Keratinocyte (primary cell): ENCODE measurements at regions not wholly inside any gene's neighbourhood (a gene's known extent, or its start where the extent isn't known, plus 50 kb on each side); places are given as distances from the start of the nearest gene placed in this dataset.

Experiments
- EZH2 ChIP-seq: IDR thresholded peaks from one replicate; pipeline ENCODE4 v1.6.1; 2012; ENCODE audit warnings: inconsistent platforms, mild to moderate bottlenecking, low read length, moderate library complexity
- TF ChIP-seq, protein P1 (sequence below), 3 experiments: IDR thresholded peaks in 1 of 3; conservative IDR thresholded peaks in 1 of 3; optimal IDR thresholded peaks in 1 of 3; 2 replicates in 2 of 3; 3 replicates in 1 of 3; pipeline versions ENCODE3 to v1.5.1; 2011; ENCODE audit warnings: low read length in 3 of 3, mild to moderate bottlenecking in 3 of 3, moderate library complexity in 2 of 3, control low read depth in 1 of 3, inconsistent platforms in 1 of 3; ENCODE audit not compliant: insufficient read depth in 2 of 3; ENCODE audit errors: extremely low read depth in 1 of 3

DNA sequence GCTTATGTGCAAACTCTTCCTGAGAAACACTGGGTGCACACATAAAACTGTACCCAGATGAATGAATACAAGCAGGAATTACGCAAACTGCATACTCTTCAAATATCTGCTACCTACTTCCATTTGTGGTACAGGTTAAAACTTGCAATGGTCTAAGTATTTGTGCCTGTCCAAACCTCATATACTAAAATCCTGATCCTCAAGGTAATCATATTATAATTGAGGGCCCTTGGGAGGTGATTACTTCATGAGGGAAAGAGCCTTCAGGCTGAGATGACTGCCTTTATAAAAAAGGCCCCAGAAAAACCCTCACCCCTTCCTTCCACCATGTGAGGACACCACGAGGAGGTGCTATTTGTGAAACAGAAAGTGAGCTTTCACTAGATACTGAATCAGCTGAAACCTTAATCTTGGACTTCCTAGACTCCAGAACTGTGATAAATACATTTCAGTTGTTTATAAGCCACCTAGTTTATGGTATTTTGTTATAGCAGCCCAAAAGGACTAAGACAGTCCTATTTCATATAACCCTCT lies 1977.2 kb downstream of the PCDH7 start:
- no peak for TF ChIP-seq EZH2
- TF ChIP-seq, protein P1, sequence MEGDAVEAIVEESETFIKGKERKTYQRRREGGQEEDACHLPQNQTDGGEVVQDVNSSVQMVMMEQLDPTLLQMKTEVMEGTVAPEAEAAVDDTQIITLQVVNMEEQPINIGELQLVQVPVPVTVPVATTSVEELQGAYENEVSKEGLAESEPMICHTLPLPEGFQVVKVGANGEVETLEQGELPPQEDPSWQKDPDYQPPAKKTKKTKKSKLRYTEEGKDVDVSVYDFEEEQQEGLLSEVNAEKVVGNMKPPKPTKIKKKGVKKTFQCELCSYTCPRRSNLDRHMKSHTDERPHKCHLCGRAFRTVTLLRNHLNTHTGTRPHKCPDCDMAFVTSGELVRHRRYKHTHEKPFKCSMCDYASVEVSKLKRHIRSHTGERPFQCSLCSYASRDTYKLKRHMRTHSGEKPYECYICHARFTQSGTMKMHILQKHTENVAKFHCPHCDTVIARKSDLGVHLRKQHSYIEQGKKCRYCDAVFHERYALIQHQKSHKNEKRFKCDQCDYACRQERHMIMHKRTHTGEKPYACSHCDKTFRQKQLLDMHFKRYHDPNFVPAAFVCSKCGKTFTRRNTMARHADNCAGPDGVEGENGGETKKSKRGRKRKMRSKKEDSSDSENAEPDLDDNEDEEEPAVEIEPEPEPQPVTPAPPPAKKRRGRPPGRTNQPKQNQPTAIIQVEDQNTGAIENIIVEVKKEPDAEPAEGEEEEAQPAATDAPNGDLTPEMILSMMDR (optimal IDR thresholded peaks at IDR 0.05 in 1 of 3, IDR thresholded peaks at IDR 0.05 in 1 of 3, conservative IDR thresholded peaks at IDR 0.05 in 1 of 3; ENCODE audit: extremely low read depth in 1 of 3, insufficient read depth in 2 of 3, low read length in 3 of 3): no peak
